PC-9 (cell line): ENCODE measurements at regions not wholly inside any gene's neighbourhood (a gene's known extent, or its start where the extent isn't known, plus 50 kb on each side); places are given as distances from the start of the nearest gene placed in this dataset.
A peak's percentile ranks its signal among the peaks of the same experiment; 100 is the strongest.

Source experiments
- BruUV-seq: library from RNA; stranded (reverse); fragments of 400-500 nt; replicated peaks from 2 replicates; lab custom pipeline; 2021; lab: Mats Ljungman, UMichigan
- CTCF ChIA-PET: fragments of 300-600 bp; sonication (Branson Sonifier 250); formaldehyde crosslinking; loops from one replicate; lab custom pipeline; 2022; ENCODE audit warnings: antibody characterized with exemption; lab: Charles Lee
- POLR2A ChIA-PET: fragments of 300-600 bp; sonication (Branson Sonifier 250); formaldehyde crosslinking; loops from one replicate; lab custom pipeline; 2022; ENCODE audit warnings: antibody characterized with exemption; ENCODE audit not compliant: unreplicated experiment; lab: Charles Lee
- DNase-seq, 2 experiments: peaks; one replicate each; pipeline versions ENCODE4 v3.0.0 to v3.0.0-alpha.2; 2015 to 2022; ENCODE audit warnings: mixed read lengths in 1 of 2
- H2AFZ ChIP-seq: fragments of 200-600 bp; sonication (generic); 2 replicates; pipeline ENCODE4 v1.8.1; 2017; ENCODE audit warnings: antibody characterized with exemption
- H3F3A ChIP-seq: fragments of 200-600 bp; sonication (generic); 2 replicates; pipeline ENCODE4 v1.8.1; 2017; ENCODE audit warnings: antibody characterized with exemption, mild to moderate bottlenecking, low read depth; ENCODE audit not compliant: insufficient read depth
- H3K27ac ChIP-seq: fragments of 200-600 bp; sonication (generic); 2 replicates; pipeline ENCODE4 v1.6.1; 2016; ENCODE audit warnings: mixed run types
- H3K27me3 ChIP-seq: fragments of 200-600 bp; sonication (generic); 2 replicates; pipeline ENCODE4 v1.6.1; 2016; ENCODE audit warnings: low read depth, mixed run types; ENCODE audit not compliant: insufficient read depth
- H3K36me3 ChIP-seq: fragments of 200-600 bp; sonication (generic); 2 replicates; pipeline ENCODE4 v1.6.1; 2016; ENCODE audit warnings: low read depth, mixed run types
- H3K4me1 ChIP-seq: fragments of 200-600 bp; sonication (generic); replicated peaks from 2 replicates; pipeline ENCODE4 v1.6.1; 2016; ENCODE audit warnings: mixed run types; ENCODE audit not compliant: insufficient read depth
- H3K4me2 ChIP-seq: fragments of 200-600 bp; sonication (generic); 2 replicates; pipeline ENCODE4 v1.6.1; 2017; ENCODE audit warnings: mixed run types
- H3K4me3 ChIP-seq: fragments of 200-600 bp; sonication (generic); 2 replicates; pipeline ENCODE4 v1.6.1; 2016; ENCODE audit warnings: mixed run types
- H3K79me2 ChIP-seq: fragments of 200-600 bp; sonication (generic); 2 replicates; pipeline ENCODE4 v1.6.1; 2017; ENCODE audit warnings: low read depth, mixed run types
- H3K9me2 ChIP-seq: fragments of 200-600 bp; sonication (generic); 2 replicates; pipeline ENCODE4 v1.8.1; 2017; ENCODE audit warnings: mild to moderate bottlenecking; ENCODE audit not compliant: insufficient read depth
- H3K9me3 ChIP-seq: fragments of 200-600 bp; sonication (generic); 2 replicates; pipeline ENCODE4 v1.8.1; 2016; ENCODE audit warnings: low read depth; ENCODE audit not compliant: insufficient read depth
- H4K20me1 ChIP-seq: fragments of 200-600 bp; sonication (generic); 2 replicates; pipeline ENCODE4 v1.8.1; 2017; ENCODE audit not compliant: insufficient read depth
- EZH2 ChIP-seq: fragments of 200-600 bp; sonication (generic); IDR thresholded peaks from 2 replicates; pipeline ENCODE4 v1.8.0; 2017; ENCODE audit warnings: antibody characterized with exemption, low read depth
- intact Hi-C: fragments of 100-400 bp; cut with micrococcal nuclease; formaldehyde crosslinking; loops from one replicate; pipeline ENCODE4 v1.10.0; 2022; ENCODE audit not compliant: unreplicated experiment
- TF ChIP-seq, protein P1 (sequence below): fragments of 200-600 bp; sonication (generic); conservative IDR thresholded peaks from 2 replicates; pipeline ENCODE4 v1.6.1; 2017; ENCODE audit warnings: mixed run types, antibody characterized with exemption, mild to moderate bottlenecking, moderate library complexity

DNA sequence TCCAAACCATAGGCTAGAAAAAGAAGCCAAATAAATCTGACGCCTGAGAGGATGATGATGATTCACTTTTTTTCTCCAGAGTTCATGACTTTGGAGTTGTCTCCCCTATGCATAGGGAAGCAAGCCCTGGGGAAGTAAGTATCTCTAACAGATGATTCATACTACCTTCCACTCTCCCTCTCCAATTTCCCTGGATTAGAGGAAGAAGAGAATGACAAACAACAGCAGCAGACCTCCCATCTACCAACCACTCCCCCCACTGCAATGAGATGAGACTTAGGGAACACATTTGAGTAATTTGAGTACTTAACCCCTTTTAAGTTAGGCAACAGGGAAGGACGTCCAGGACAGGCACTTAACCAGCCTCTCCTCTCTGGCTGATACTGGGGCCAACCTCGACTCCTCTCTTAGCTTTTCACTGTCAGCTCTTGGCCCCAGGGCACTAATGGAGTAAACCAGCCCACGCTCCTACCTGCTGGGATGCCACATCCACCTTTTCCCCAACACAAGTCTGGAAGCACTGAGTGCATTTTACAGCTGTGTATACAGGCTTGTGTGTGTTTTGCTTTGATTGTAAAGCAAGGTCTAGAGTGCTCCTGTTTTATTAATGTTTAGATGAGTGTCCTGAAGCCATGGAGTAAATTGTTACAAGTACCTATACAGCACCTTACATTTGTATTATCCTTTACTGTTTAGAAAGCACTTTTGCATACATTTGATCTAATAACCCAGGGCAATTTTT, 180.7 kb downstream of the PHLDA1 start:
- Histone ChIP-seq H3K27me3 (no peaks in the 10 kb centered on the region), H3K4me1 (peaks cover 26% of the 10 kb centered on the region), H4K20me1 (no peaks in the 10 kb centered on the region), H3K9me2 (no peaks in the 10 kb centered on the region), H2AFZ (peak overlapping the region; percentile 59; the same call in 1 of the 2 replicates), H3K9me3 (peaks cover 9% of the 10 kb centered on the region), H3K4me2 (peak overlapping the region; percentile 10), H3K27ac (peak overlapping the region; percentile 68), H3K79me2 (no peaks in the 10 kb centered on the region), H3K4me3 (no peak overlapping the region), H3F3A (peaks cover 21% of the 10 kb centered on the region), H3K36me3 (0 out of 2 replicates have a peak, but pooled peaks cover 3% of the 10 kb centered on the region)
- no TSS peak for BruUV-seq
- CTCF ChIA-PET: no interaction called here
- no peak for TF ChIP-seq EZH2
- peak in 1 of 2 experiments; percentile 73 for DNase-seq
- POLR2A ChIA-PET: no interaction called here
- intact Hi-C loops: no loop called here

DNA sequence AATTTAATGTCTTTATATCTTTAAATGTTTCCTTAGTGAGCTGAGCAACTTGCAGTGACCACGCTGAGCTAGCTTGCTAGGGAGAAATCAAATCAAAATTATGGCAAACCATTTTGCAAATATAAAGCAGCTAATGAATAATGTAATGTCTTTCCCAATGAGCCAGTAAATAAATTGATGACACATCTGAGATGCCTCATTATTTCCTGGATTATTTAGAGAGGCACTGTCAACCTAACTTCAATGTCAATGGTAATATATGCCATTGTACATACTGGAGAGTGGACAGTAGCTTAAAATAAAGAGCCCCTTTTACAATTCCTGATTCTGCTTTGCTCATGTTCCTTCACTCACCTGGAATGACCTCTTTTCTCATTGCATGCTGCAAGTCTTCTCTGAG, 182.6 kb downstream of the PHLDA1 start:
- ChIA-PET CTCF (no interaction called here), POLR2A (interaction anchor here (0.7 kb wide), 1 partner anchor 58 kb away, joined by 3 read pairs; no protein-coding TSS in a partner anchor)
- Histone ChIP-seq H3K4me3 (no peak overlapping the region), H3K9me3 (peaks cover 9% of the 10 kb centered on the region), H4K20me1 (no peaks in the 10 kb centered on the region), H3K79me2 (no peaks in the 10 kb centered on the region), H3K9me2 (no peaks in the 10 kb centered on the region), H3K27ac (no peak overlapping the region), H2AFZ (no peak overlapping the region), H3K36me3 (0 out of 2 replicates have a peak, but pooled peaks cover 3% of the 10 kb centered on the region), H3F3A (peaks cover 21% of the 10 kb centered on the region), H3K4me1 (peaks cover 26% of the 10 kb centered on the region), H3K4me2 (no peak overlapping the region), H3K27me3 (no peaks in the 10 kb centered on the region)
- DNase-seq: no peak
- no TSS peak for BruUV-seq
- no peak for TF ChIP-seq EZH2
- TF ChIP-seq, protein P1, sequence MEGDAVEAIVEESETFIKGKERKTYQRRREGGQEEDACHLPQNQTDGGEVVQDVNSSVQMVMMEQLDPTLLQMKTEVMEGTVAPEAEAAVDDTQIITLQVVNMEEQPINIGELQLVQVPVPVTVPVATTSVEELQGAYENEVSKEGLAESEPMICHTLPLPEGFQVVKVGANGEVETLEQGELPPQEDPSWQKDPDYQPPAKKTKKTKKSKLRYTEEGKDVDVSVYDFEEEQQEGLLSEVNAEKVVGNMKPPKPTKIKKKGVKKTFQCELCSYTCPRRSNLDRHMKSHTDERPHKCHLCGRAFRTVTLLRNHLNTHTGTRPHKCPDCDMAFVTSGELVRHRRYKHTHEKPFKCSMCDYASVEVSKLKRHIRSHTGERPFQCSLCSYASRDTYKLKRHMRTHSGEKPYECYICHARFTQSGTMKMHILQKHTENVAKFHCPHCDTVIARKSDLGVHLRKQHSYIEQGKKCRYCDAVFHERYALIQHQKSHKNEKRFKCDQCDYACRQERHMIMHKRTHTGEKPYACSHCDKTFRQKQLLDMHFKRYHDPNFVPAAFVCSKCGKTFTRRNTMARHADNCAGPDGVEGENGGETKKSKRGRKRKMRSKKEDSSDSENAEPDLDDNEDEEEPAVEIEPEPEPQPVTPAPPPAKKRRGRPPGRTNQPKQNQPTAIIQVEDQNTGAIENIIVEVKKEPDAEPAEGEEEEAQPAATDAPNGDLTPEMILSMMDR: no peak
- intact Hi-C loops: no loop called here

DNA sequence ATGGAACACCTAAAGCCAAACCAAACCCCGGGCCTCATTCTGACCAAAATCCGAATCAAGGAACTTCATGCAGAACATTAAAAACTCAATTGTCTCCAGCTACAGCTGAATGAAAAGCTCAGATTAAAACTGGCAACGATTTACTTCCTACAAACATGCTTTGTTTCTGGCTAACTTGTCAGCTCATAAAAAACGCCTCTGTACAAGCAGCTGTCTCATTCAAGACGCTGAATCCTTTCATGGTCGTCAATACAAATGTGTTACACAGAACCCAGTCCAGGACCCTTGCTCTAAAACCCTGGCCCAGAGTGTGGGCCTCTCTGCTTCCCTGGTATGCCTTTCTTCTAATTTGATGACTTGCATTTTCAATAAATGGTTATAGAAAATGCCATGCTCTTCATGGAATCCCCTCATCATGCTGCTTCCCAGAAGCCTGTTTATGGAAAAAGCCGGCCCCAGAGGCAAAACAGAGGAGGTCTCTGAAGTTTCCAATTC, 183.1 kb downstream of the PHLDA1 start:
- H3K9me3 ChIP-seq: peaks cover 9% of the 10 kb centered on the region
- H3K36me3 ChIP-seq: 0 out of 2 replicates have a peak, but pooled peaks cover 3% of the 10 kb centered on the region
- CTCF ChIA-PET: no interaction called here
- H3K4me1 ChIP-seq: peaks cover 26% of the 10 kb centered on the region
- no peak overlapping the region for H3K4me3 ChIP-seq
- no peaks in the 10 kb centered on the region for H4K20me1 ChIP-seq
- H3K4me2 ChIP-seq: no peak overlapping the region
- peaks cover 21% of the 10 kb centered on the region for H3F3A ChIP-seq
- intact Hi-C loops: no loop called here
- DNase-seq: no peak
- POLR2A ChIA-PET: interaction anchor here (0.6 kb wide), 1 partner anchor 32 kb away, joined by 6 read pairs; no protein-coding TSS in a partner anchor
- TF ChIP-seq, protein P1: no peak
- TF ChIP-seq EZH2: no peak
- no peaks in the 10 kb centered on the region for H3K79me2 ChIP-seq
- H3K27me3 ChIP-seq: no peaks in the 10 kb centered on the region
- BruUV-seq: no TSS peak
- H3K27ac ChIP-seq: no peak overlapping the region
- no peaks in the 10 kb centered on the region for H3K9me2 ChIP-seq
- no peak overlapping the region; the same call in 1 of the 2 replicates for H2AFZ ChIP-seq
